ENCODE measurements at regions not wholly inside any gene's neighbourhood (a gene's known extent, or its start where the extent isn't known, plus 50 kb on each side); places are given as distances from the start of the nearest gene placed in this dataset.
"Not testable (repeated sequence)": the region's sequence is repeated elsewhere in the genome, so short reads cannot be mapped to it uniquely, and the experiment has no call there.

DNA sequence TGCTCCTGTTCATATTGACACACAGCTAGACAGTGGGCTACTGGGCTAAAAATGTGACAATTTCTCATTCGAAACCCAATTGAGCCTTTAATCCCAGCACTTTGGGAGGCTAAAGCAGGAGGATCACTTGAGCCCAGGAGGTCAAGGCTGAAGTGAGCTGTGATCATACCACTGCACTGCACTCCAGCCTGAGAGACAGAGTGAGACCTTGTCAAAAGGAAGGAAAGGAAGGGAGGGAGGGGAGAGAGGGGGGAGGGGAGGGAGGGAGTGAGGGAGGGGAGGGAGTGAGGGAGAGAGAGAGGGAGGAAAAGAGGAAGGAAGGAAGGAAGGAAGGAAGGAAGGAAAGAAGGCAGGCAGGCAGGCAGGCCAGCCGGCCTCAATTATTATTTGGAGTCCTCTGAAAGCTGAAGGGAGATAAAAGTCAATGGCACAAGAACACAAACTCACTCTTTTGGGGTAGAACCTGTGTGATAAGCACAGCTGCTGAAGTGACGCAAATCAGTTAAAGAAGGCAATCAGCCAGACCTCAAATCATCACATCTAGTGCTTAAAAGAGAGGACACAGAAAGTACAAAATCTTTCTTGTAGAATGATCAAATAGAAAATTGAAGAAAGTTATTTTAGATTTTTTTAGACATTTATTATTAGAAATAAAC is 98.1 kb downstream of the CCDC71L start:
- no peak for DNase-seq (ENCODE audit: low spot score)

DNA sequence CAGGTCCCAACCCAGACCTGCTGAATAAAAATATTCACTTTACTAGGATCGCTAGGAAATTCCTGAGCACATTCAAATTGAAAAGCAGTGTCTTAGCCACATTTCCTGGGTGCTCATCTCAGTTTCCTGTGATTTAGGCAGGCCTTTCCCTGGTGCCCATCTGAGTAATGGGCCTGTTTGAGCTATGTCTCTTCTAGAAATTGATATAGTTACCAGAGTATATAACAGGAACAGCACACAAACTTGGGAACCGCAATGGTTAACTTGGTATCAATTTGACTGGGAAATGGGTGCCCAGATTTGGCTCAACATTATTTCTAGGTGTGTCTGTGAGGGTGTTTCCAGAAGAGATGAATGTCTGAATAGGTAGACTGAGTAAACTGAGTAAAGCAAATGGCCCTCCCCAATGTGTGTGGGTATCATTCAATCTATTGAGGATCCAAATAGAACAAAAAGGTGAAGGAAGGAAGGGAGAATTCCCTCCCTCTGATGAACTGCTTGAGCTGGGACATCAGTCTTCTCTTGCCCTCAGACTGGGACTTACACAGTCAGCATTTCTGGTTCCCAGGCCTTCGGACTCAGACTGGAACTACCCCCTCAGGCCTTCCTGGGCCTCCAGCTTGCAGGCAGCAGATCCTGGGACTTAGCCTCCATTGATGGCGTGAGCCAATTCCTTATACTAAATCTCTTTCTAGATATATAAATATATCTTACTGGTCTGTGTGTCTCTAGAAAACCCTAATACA is 99.1 kb downstream of the CCDC71L start:
- no peak for DNase-seq (ENCODE audit: low spot score)

- no peak for DNase-seq (ENCODE audit: low spot score)
Measured at GRCh38 chr7:106561151-106561550, 99.8 kb downstream of the CCDC71L start.

GRCh38 chr7:106560482-106560881 is 100.5 kb downstream of the CCDC71L start:
- DNase-seq (ENCODE audit: low spot score) = no peak

GRCh38 chr7:106556244-106556643 is 104.7 kb downstream of the CCDC71L start:
- DNase-seq (ENCODE audit: low spot score) = not testable (repeated sequence)

- not testable (repeated sequence) for DNase-seq (ENCODE audit: low spot score)
Measured at GRCh38 chr7:106554623-106555022, 106.3 kb downstream of the CCDC71L start.

- no peak for DNase-seq (ENCODE audit: low spot score)
Measured at GRCh38 chr7:106553446-106553836, 107.5 kb downstream of the CCDC71L start.

GRCh38 chr7:106552645-106553445 is 108.1 kb downstream of the CCDC71L start:
- DNase-seq (ENCODE audit: low spot score) = no peak

DNA sequence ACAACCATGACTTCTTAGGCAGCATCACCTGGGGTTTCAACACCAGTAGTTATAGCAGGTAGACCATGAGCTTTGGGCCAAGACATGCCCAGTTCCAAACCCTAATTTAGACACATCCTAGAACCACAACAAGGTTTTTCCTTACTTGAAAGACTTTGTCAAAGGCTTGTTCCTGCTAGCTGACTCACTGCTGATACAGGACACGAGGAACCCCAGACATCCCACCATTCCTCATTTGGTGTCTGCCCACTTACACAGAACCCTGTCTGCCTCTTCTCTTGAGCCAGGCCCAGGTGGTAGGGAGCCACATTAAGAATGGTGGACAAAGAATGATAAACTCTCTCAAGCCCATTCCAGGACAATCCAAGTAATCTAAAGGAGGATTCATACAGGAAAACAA is 109.0 kb downstream of the CCDC71L start:
- DNase-seq (ENCODE audit: low spot score) = no peak

- no peak for DNase-seq (ENCODE audit: low spot score)
Measured at GRCh38 chr7:106548491-106548890, 112.5 kb downstream of the CCDC71L start.

- DNase-seq (ENCODE audit: low spot score) = no peak
Measured at GRCh38 chr7:106545275-106545674, 115.7 kb downstream of the CCDC71L start.

DNA sequence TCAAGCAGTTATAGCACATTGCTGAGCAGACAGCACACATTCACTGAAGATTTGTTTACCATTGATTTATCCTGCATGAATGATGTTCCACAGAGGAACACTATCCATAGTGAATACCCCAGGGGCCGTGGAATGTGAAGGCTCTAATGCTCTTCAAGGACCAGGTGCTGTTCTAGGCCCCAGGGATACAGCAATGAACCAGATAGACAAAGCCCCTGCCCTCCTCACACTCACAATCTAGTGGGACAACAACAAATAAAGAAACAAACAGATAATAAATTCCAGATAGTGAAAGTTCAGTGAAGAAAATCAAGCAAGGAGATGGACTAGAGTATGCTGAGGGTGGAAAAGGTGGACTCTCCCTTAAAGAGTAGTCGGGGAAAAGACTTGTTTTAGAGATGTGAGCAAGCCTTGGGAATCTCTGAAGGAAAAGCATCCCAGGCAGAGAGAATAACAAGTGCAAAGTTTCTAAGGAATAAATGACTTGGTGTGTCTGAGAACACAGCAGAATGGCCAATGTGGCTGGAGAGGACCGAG is 117.7 kb downstream of the CCDC71L start:
- no peak for DNase-seq (ENCODE audit: low spot score)

DNA sequence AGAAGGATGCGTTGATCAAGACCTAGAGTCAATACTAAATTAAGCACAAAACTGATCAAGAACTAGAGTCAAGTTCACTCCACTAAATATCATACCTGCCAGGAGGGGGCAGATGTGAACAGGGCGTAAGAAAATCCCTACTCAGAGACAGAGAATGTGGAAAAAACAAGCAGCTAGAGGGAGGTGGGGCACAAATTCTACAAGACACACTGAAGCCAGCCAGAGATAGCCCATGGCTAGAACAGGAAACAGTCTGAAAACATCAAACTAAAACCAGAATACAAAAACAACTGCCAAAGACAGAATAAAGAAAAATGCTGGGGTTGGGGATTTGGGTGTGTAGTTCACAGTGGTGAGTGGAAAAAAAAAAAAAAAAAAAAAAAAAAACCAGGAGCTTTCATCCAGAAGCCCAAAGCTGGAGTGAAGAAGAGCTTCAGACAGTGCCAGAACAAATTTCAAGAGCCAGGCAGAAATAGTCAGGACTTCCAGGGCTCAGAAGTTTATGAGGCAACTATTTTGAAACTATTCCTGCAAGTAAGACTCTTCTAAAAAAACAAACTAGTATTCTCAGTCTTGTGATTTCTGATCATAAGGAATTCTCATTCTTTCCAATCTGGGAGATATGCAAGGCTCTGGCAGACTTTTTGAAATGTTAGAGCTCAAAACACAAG is 118.3 kb downstream of the CCDC71L start:
- DNase-seq (ENCODE audit: low spot score) = peak; percentile 64

GRCh38 chr7:106538638-106539037 is 122.3 kb downstream of the CCDC71L start:
- DNase-seq (ENCODE audit: low spot score) = no peak

DNA sequence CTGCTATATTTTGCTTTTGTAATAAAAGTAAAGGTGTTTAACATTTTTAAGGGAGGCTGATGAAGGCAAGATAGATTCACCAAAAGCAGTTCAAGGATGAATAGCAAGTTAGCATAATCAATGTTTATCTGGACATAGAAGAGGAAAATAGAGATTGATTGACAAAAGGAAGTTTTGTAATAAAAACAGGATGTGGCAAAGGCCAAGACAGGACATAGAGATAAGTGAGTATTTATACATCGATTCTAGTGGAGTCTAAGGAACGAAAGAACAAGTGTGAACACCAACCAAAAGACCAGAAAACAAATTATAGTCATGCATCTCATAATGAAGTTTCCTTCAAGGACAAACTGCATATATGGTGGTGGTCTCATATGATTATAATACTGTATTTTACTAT is 123.8 kb downstream of the CCDC71L start:
- no peak for DNase-seq (ENCODE audit: low spot score)

DNA sequence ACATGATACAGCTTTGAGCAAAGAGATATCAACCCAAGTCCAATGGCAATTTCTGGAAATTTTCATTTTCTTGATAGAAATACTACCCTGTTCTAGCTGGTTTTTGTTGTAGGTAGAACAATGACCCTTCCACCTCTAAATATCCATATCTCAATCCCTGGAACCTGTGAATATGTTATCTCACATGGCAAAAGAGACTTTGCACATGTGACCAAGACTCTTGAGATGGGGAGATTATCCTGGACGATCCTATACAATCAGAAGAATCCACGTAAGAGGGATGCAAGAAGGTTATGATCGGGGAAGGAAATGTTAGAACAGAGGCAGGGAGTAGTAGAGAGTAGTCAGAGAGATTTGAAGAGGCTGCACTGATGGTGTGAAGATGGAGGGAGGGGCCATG is 124.9 kb downstream of the CCDC71L start:
- DNase-seq (ENCODE audit: low spot score) = no peak

- DNase-seq (ENCODE audit: low spot score) = no peak
Measured at GRCh38 chr7:106535234-106535932, 125.6 kb downstream of the CCDC71L start.

GRCh38 chr7:106534271-106534846 is 126.6 kb downstream of the CCDC71L start:
- DNase-seq (ENCODE audit: low spot score) = no peak

DNA sequence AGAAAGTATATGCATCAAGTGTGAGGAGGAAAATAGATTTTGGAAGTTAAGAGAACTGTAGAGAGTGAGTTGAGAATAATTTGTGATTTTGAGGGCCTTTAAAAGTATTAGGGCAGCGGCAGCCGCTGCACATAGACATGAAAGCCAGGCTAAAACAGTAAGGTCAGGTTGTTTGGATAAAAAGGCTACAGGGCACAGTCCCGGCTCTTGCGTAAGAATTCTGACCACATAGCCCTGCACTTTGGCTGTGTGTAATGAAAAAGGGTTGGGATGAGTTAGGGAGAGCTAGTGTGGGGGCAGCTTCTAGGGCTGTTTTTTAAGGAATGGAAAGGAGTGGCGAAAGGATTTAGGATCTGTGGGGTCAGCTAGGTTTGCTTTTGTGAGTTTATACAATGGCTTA is 130.8 kb downstream of the CCDC71L start:
- DNase-seq (ENCODE audit: low spot score) = not testable (repeated sequence)

DNA sequence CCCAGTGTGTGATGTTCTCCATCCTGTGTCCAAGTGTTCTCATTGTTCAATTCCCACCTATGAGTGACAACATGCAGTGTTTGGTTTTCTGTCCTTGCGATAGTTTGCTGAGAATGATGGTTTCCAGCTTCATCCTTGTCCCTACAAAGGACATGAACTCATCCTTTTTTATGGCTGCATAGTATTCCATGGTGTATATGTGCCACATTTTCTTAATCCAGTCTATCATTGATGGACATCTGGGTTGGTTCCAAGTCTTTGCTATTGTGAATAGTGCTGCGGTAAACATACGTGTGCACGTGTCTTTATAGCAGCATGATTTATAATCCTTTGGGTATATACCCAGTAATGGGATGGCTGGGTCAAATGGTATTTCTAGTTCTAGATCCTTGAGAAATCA is 134.3 kb downstream of the CCDC71L start:
- DNase-seq (ENCODE audit: low spot score) = not testable (repeated sequence)

DNA sequence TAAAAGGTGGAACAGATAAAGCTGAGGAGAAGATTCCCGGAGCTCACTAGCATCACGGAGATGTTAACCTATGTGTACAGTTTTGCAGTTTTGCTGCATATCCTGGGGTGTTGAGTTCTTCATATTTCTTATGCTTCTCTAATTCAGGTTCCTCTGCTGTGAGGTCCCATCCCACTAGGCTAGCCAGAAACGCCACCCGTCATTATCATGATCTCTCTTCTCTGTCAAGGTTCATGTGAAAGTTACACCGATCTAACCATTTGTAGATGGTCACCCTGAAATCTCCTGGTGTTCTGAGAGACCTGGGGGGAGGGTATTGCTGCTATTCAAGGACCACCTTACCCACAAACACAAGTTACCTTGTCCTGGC is 136.3 kb downstream of the CCDC71L start:
- no peak for DNase-seq (ENCODE audit: low spot score)
